Spleen (tissue), 7 donors: ENCODE measurements at regions not wholly inside any gene's neighbourhood (a gene's known extent, or its start where the extent isn't known, plus 50 kb on each side); places are given as distances from the start of the nearest gene placed in this dataset.

Experiments
- CTCF ChIP-seq, 11 experiments: fragments of 200-600 bp in 7 of 11; fragments of 450-650 bp in 4 of 11; sonication (generic) in 4 of 11; IDR thresholded peaks in 8 of 11; conservative IDR thresholded peaks in 3 of 11; 1 replicate in 7 of 11; 2 replicates in 4 of 11; pipeline versions ENCODE4 v1.4.0 to v1.8.0; 2016 to 2021; ENCODE audit warnings: antibody characterized with exemption in 11 of 11, inconsistent platforms in 4 of 11, mild to moderate bottlenecking in 1 of 11
- POLR2A ChIP-seq, 3 donors: fragments of 450-650 bp; IDR thresholded peaks; one replicate each; pipeline ENCODE4 v1.5.1; 2017; ENCODE audit warnings: antibody characterized with exemption in 3 of 3, mild to moderate bottlenecking in 1 of 3
- POLR2AphosphoS5 ChIP-seq, 3 donors: sonication (generic); formaldehyde crosslinking; IDR thresholded peaks; one replicate each; pipeline ENCODE4 v1.5.1; 2017; ENCODE audit warnings: antibody characterized with exemption in 3 of 3
- donor health status: DM: no; HTN: no; CAD: no; lungs with moderate emphysema.
- donor health status: DM: no; HTN: no; CAD: no.
- donor health status: DM: no; HTN: no; CAD: no.

GRCh38 chr6:170187669-170188566 lies 103.0 kb downstream of the DLL1 start:
- no peak for TF ChIP-seq CTCF (IDR thresholded peaks at IDR 0.05 in 8 of 11, conservative IDR thresholded peaks at IDR 0.05 in 3 of 11)
- TF ChIP-seq POLR2A (IDR thresholded peaks at IDR 0.05): no peak
- TF ChIP-seq POLR2AphosphoS5 (IDR thresholded peaks at IDR 0.05): no peak
